Sigmoid colon (tissue), 4 donors: ENCODE measurements at regions not wholly inside any gene's neighbourhood (a gene's known extent, or its start where the extent isn't known, plus 50 kb on each side); places are given as distances from the start of the nearest gene placed in this dataset.

Experiments used
- CTCF ChIP-seq, 4 experiments: fragments of 450-650 bp in 3 of 4; fragments of 200-600 bp in 1 of 4; IDR thresholded peaks; one replicate each; pipeline ENCODE4 v1.5.1; 2016 to 2019; ENCODE audit warnings: antibody characterized with exemption in 4 of 4, mild to moderate bottlenecking in 3 of 4, moderate library complexity in 2 of 4
- POLR2A ChIP-seq, 2 donors: fragments of 450-650 bp; IDR thresholded peaks; one replicate each; pipeline ENCODE4 v1.6.1; 2016; ENCODE audit warnings: antibody characterized with exemption in 2 of 2, mild to moderate bottlenecking in 2 of 2, moderate library complexity in 2 of 2
- POLR2AphosphoS5 ChIP-seq, 4 donors: sonication (generic); formaldehyde crosslinking; IDR thresholded peaks; one replicate each; pipeline ENCODE4 v1.6.1; 2017; ENCODE audit warnings: antibody characterized with exemption in 4 of 4

GRCh38 chr6:132131351-132131750 is 180.2 kb upstream of the CCN2 start:
- TF ChIP-seq POLR2A (IDR thresholded peaks at IDR 0.05) = no peak
- no peak for TF ChIP-seq CTCF (IDR thresholded peaks at IDR 0.05)
- no peak for TF ChIP-seq POLR2AphosphoS5 (IDR thresholded peaks at IDR 0.05)
